Body of pancreas (tissue), 4 donors: ENCODE measurements at regions not wholly inside any gene's neighbourhood (a gene's known extent, or its start where the extent isn't known, plus 50 kb on each side); places are given as distances from the start of the nearest gene placed in this dataset.

ENCODE experiments used
- POLR2A ChIP-seq, 3 donors: fragments of 450-650 bp; IDR thresholded peaks; one replicate each; pipeline ENCODE4 v1.6.1; 2016; ENCODE audit warnings: antibody characterized with exemption in 3 of 3, mild to moderate bottlenecking in 2 of 3
- TF ChIP-seq, protein P1 (sequence below), 7 experiments: fragments of 450-650 bp in 4 of 7; fragments of 200-600 bp in 3 of 7; sonication (generic) in 3 of 7; IDR thresholded peaks; one replicate each; pipeline ENCODE4 v1.5.1; 2016 to 2019; ENCODE audit warnings: antibody characterized with exemption in 7 of 7

DNA sequence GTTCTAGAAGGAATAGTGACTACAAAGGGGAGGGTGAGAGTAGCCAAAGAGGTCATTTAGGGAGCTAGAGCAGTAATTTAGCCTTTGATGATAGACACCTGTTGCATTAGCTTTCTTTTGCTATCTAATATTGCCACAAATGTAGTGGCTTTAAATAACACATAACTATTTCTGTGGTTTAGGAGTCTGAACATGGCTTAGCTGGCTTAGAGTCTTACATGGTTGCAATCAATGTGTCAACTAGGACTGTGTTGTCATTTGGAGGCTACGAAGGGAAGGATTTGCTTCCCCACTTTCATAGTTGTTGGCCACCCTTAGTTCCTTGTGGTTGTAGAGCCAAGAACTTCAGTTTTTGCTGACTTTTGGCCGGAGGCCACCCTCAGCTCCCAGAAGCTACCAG is 99.9 kb downstream of the C12orf50 start:
- no peak for TF ChIP-seq POLR2A (IDR thresholded peaks at IDR 0.05)
- TF ChIP-seq, protein P1, sequence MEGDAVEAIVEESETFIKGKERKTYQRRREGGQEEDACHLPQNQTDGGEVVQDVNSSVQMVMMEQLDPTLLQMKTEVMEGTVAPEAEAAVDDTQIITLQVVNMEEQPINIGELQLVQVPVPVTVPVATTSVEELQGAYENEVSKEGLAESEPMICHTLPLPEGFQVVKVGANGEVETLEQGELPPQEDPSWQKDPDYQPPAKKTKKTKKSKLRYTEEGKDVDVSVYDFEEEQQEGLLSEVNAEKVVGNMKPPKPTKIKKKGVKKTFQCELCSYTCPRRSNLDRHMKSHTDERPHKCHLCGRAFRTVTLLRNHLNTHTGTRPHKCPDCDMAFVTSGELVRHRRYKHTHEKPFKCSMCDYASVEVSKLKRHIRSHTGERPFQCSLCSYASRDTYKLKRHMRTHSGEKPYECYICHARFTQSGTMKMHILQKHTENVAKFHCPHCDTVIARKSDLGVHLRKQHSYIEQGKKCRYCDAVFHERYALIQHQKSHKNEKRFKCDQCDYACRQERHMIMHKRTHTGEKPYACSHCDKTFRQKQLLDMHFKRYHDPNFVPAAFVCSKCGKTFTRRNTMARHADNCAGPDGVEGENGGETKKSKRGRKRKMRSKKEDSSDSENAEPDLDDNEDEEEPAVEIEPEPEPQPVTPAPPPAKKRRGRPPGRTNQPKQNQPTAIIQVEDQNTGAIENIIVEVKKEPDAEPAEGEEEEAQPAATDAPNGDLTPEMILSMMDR (IDR thresholded peaks at IDR 0.05): no peak
